HepG2 (cell line): ENCODE measurements at regions not wholly inside any gene's neighbourhood (a gene's known extent, or its start where the extent isn't known, plus 50 kb on each side); places are given as distances from the start of the nearest gene placed in this dataset.
A peak's percentile ranks its signal among the peaks of the same experiment; 100 is the strongest.

Source experiments
- ATAC-seq: fragments of 200-7000 bp; cut with Tn5 transposase; 3 replicates; pipeline ENCODE4 v1.9.1; 2020; ENCODE audit warnings: mild to moderate bottlenecking, moderate library complexity
- BruUV-seq: library from RNA; stranded (reverse); fragments of 400-500 nt; replicated peaks from 2 replicates; lab custom pipeline; 2021; lab: Mats Ljungman, UMichigan
- CTCF ChIA-PET: fragments of 300-600 bp; formaldehyde crosslinking; extraction: SDS; loops from one replicate; lab custom pipeline; 2021; ENCODE audit warnings: low total read pairs, inconsistent platforms, low intra/inter-chr PET ratio; lab: Yijun Ruan, JAX
- POLR2A ChIA-PET: fragments of 350-600 bp; sonication (Branson Sonifier 250); formaldehyde crosslinking; loops from one replicate; lab custom pipeline; 2020; ENCODE audit warnings: antibody characterized with exemption, inconsistent platforms; lab: Yijun Ruan, JAX
- DNase-seq: peaks from one replicate; pipeline ENCODE4 v3.0.0-alpha.2; 2015; ENCODE audit warnings: low spot score
- FAIRE-seq: peaks from 3 replicates; lab custom pipeline; 2011; peaks lifted over from hg19 to GRCh38; lab: Jason Lieb, UNC
- H2AFZ ChIP-seq: one replicate; pipeline ENCODE4 v1.6.1; 2011; ENCODE audit warnings: low read length, inconsistent platforms
- H3K27ac ChIP-seq: fragments of 300-600 bp; 3 replicates; pipeline ENCODE4 v1.8.0; 2011; ENCODE audit warnings: mixed run types, mild to moderate bottlenecking, mixed read lengths, low read length, inconsistent platforms; ENCODE audit not compliant: insufficient read depth; ENCODE audit errors: extremely low read length
- H3K27me3 ChIP-seq, 2 experiments: fragments of 200-600 bp in 1 of 2; 2 replicates in 1 of 2; 3 replicates in 1 of 2; pipeline versions ENCODE4 v1.6.0 to v1.8.0; 2011; ENCODE audit warnings: low read length in 2 of 2, mild to moderate bottlenecking in 2 of 2, moderate library complexity in 2 of 2, inconsistent platforms in 1 of 2; ENCODE audit not compliant: insufficient read depth in 2 of 2, control insufficient read depth in 1 of 2
- H3K36me3 ChIP-seq, 2 experiments: fragments of 200-600 bp in 1 of 2; replicated peaks in 1 of 2; 2 replicates in 1 of 2; 3 replicates in 1 of 2; pipeline versions ENCODE4 v1.5.1 to v1.8.0; 2011; ENCODE audit warnings: low read length in 2 of 2, inconsistent platforms in 1 of 2; ENCODE audit not compliant: insufficient read depth in 2 of 2, control insufficient read depth in 1 of 2
- H3K4me1 ChIP-seq: 2 replicates; pipeline ENCODE4 v1.5.1; 2012; ENCODE audit warnings: low read length, inconsistent platforms; ENCODE audit not compliant: insufficient read depth
- H3K4me2 ChIP-seq: 2 replicates; pipeline ENCODE4 v1.6.0; 2011; ENCODE audit warnings: low read depth, low read length, inconsistent platforms
- H3K4me3 ChIP-seq, 3 experiments: fragments of 200-600 bp in 1 of 3; sonication (generic), shearing (Covaris generic) in 1 of 3; replicated peaks in 1 of 3; 2 replicates each; pipeline ENCODE4 v1.5.1; 2011 to 2016; ENCODE audit warnings: low read length in 3 of 3, inconsistent platforms in 2 of 3, low read depth in 2 of 3, mild to moderate bottlenecking in 2 of 3, control low read depth in 1 of 3, mixed read lengths in 1 of 3; ENCODE audit not compliant: insufficient read depth in 1 of 3
- H3K79me2 ChIP-seq: one replicate; pipeline ENCODE4 v1.6.1; 2011; ENCODE audit warnings: low read length, inconsistent platforms; ENCODE audit not compliant: insufficient read depth
- H3K9ac ChIP-seq: 2 replicates; pipeline ENCODE4 v1.6.0; 2011; ENCODE audit warnings: mild to moderate bottlenecking, low read depth, low read length, inconsistent platforms; ENCODE audit not compliant: insufficient read depth
- H3K9me3 ChIP-seq: 2 replicates; pipeline ENCODE4 v1.5.1; 2012; ENCODE audit warnings: mild to moderate bottlenecking, low read length
- H4K20me1 ChIP-seq: 2 replicates; pipeline ENCODE4 v1.6.0; 2011; ENCODE audit warnings: inconsistent platforms, mild to moderate bottlenecking, low read length, moderate library complexity; ENCODE audit not compliant: insufficient read depth
- EP300 ChIP-seq, 3 experiments: sonication (generic) in 1 of 3; formaldehyde crosslinking in 1 of 3; IDR thresholded peaks; 2 replicates each; pipeline versions ENCODE4 v1.5.1 to v1.6.1; 2011 to 2020; ENCODE audit warnings: low read depth in 2 of 3, low read length in 2 of 3, borderline replicate concordance in 1 of 3, improper control_type of control experiment in 1 of 3, mild to moderate bottlenecking in 1 of 3, missing genetic modification reagents in 1 of 3, moderate library complexity in 1 of 3
- FOSL1 ChIP-seq: sonication (generic); formaldehyde crosslinking; IDR thresholded peaks from 2 replicates; pipeline ENCODE4 v1.9.0; 2021; ENCODE audit warnings: missing genetic modification reagents, borderline replicate concordance
- FOXA3 ChIP-seq: IDR thresholded peaks from 2 replicates; pipeline ENCODE4 v1.6.1; 2016; ENCODE audit warnings: missing genetic modification reagents, missing compliant biosample characterization
- MAFK ChIP-seq, 2 experiments: IDR thresholded peaks in 1 of 2; conservative IDR thresholded peaks in 1 of 2; 2 replicates each; pipeline ENCODE4 v1.6.1; 2011; ENCODE audit warnings: improper control_type of control experiment in 2 of 2, low read length in 2 of 2
- RBAK ChIP-seq: sonication (generic); formaldehyde crosslinking; IDR thresholded peaks from 2 replicates; pipeline ENCODE4 v1.5.1; 2020; ENCODE audit warnings: mild to moderate bottlenecking, missing genetic modification reagents
- RFXAP ChIP-seq: sonication (generic); formaldehyde crosslinking; IDR thresholded peaks from 2 replicates; pipeline ENCODE4 v1.4.0; 2020; ENCODE audit warnings: missing genetic modification reagents, borderline replicate concordance
- WGBS: methylation state at CpG from one replicate; pipeline ENCODE4 v1.1.6; 2017; ENCODE audit warnings: low lambda C conversion rate; 5-methylcytosine and 5-hydroxymethylcytosine counted together
- in situ Hi-C: cut with HindIII; loops from 2 replicates; pipeline ENCODE4 v1.10.0; 2017; ENCODE audit warnings: low pct_unique_long_range_greater_than_20kb; ENCODE audit not compliant: extremely low pct_ligation_motif_present
- intact Hi-C: fragments of 100-400 bp; cut with micrococcal nuclease; formaldehyde crosslinking; loops from one replicate; pipeline ENCODE4 v1.10.0; 2022; ENCODE audit not compliant: unreplicated experiment
- TF ChIP-seq, protein P1 (sequence below): sonication (generic); formaldehyde crosslinking; IDR thresholded peaks from 2 replicates; pipeline ENCODE4 v1.5.0; 2020; ENCODE audit warnings: missing genetic modification reagents
- TF ChIP-seq, protein P2 (sequence below): sonication (generic); formaldehyde crosslinking; IDR thresholded peaks from 2 replicates; pipeline ENCODE4 v1.9.0; 2021; ENCODE audit warnings: missing genetic modification reagents, borderline replicate concordance
- TF ChIP-seq, protein P3 (sequence below): sonication (generic); formaldehyde crosslinking; IDR thresholded peaks from 2 replicates; pipeline ENCODE4 v1.4.0; 2020; ENCODE audit warnings: missing genetic modification reagents, borderline replicate concordance

DNA sequence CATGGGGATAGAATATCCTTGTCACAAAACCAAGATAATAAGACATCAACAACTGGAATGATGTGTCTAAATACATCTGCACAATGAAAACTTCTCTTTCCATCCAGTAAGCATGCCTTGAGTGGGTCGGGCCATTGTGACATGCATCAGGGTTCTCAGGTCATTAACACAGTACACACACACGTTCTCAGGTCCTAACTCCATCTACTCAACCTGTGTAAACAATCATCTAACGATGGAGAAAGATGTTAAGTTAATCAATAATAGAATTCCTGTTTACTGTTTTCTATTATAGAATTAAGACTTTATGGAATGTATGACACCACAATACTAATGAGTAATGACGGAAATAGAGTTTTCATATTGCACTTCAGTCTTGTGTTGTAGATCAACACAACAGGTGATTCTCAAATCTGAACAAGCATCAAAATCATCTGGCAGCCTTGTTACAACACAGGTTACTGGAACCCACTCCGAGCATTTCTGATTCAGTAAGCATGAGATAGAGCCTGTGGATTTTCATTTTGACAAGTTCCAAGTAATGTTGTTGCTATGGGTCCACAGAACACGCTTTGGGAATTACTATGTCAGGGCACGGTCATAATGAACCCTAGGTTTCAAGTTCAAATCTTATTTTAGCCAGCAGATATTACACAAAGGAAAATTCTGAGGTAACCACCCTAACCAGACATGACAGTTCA lies 315.8 kb upstream of the TEX13C start (continued):
- TF ChIP-seq FOSL1 (CRISPR knock-in tag) (no peak), RFXAP (CRISPR knock-in tag) (no peak)
- TF ChIP-seq, protein P1, sequence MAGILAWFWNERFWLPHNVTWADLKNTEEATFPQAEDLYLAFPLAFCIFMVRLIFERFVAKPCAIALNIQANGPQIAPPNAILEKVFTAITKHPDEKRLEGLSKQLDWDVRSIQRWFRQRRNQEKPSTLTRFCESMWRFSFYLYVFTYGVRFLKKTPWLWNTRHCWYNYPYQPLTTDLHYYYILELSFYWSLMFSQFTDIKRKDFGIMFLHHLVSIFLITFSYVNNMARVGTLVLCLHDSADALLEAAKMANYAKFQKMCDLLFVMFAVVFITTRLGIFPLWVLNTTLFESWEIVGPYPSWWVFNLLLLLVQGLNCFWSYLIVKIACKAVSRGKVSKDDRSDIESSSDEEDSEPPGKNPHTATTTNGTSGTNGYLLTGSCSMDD: no peak
- TF ChIP-seq, protein P2, sequence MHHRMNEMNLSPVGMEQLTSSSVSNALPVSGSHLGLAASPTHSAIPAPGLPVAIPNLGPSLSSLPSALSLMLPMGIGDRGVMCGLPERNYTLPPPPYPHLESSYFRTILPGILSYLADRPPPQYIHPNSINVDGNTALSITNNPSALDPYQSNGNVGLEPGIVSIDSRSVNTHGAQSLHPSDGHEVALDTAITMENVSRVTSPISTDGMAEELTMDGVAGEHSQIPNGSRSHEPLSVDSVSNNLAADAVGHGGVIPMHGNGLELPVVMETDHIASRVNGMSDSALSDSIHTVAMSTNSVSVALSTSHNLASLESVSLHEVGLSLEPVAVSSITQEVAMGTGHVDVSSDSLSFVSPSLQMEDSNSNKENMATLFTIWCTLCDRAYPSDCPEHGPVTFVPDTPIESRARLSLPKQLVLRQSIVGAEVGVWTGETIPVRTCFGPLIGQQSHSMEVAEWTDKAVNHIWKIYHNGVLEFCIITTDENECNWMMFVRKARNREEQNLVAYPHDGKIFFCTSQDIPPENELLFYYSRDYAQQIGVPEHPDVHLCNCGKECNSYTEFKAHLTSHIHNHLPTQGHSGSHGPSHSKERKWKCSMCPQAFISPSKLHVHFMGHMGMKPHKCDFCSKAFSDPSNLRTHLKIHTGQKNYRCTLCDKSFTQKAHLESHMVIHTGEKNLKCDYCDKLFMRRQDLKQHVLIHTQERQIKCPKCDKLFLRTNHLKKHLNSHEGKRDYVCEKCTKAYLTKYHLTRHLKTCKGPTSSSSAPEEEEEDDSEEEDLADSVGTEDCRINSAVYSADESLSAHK (CRISPR knock-in tag): no peak
- TF ChIP-seq, protein P3, sequence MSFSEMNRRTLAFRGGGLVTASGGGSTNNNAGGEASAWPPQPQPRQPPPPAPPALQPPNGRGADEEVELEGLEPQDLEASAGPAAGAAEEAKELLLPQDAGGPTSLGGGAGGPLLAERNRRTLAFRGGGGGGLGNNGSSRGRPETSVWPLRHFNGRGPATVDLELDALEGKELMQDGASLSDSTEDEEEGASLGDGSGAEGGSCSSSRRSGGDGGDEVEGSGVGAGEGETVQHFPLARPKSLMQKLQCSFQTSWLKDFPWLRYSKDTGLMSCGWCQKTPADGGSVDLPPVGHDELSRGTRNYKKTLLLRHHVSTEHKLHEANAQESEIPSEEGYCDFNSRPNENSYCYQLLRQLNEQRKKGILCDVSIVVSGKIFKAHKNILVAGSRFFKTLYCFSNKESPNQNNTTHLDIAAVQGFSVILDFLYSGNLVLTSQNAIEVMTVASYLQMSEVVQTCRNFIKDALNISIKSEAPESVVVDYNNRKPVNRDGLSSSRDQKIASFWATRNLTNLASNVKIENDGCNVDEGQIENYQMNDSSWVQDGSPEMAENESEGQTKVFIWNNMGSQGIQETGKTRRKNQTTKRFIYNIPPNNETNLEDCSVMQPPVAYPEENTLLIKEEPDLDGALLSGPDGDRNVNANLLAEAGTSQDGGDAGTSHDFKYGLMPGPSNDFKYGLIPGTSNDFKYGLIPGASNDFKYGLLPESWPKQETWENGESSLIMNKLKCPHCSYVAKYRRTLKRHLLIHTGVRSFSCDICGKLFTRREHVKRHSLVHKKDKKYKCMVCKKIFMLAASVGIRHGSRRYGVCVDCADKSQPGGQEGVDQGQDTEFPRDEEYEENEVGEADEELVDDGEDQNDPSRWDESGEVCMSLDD (CRISPR knock-in tag): no peak
- TF ChIP-seq, all 625 proteins: peak for 0

DNA sequence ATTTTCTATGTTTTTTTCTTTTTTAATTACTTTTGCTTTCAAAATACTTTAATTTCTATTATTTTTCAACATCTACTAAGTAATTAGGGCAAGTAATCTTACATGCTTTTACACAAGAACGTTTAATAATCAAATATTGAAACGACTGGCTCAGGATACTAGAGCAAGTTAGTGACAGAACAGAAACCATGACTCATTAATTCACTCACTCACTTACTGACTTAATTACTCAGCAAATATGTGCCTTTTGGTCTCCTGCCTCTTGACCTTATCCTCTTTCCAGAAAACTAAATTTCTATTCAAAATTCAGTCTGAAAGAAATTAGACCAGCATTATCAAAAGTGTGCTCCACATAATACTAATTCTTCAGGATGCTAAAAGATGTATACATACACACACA lies 314.9 kb upstream of the TEX13C start:
- H2AFZ ChIP-seq: no peak overlapping the region
- intact Hi-C loops (no loop called here), in situ Hi-C loops (no loop called here)
- no peaks in the 10 kb centered on the region for H3K27me3 ChIP-seq
- H3K9me3 ChIP-seq: no peaks in the 10 kb centered on the region
- H3K9ac ChIP-seq: no peak overlapping the region
- H3K36me3 ChIP-seq: no peaks in the 10 kb centered on the region
- ChIA-PET POLR2A (no interaction called here), CTCF (no interaction called here)
- no peak overlapping the region for H3K4me3 ChIP-seq
- H3K27ac ChIP-seq: no peak overlapping the region
- no peak overlapping the region for H3K4me2 ChIP-seq
- no TSS peak for BruUV-seq
- TF ChIP-seq EP300 (IDR thresholded peaks at IDR 0.05; ENCODE audit: low read depth in 2 of 2, low read length in 2 of 2) (no peak), EP300 (CRISPR knock-in tag; IDR thresholded peaks at IDR 0.05; ENCODE audit: borderline replicate concordance) (no peak), RBAK (CRISPR knock-in tag) (no peak), FOXA3 (CRISPR knock-in tag) (no peak), MAFK (conservative IDR thresholded peaks at IDR 0.05 in 1 of 2, IDR thresholded peaks at IDR 0.05 in 1 of 2; ENCODE audit: low read length in 2 of 2) (peak in 1 of 2 experiments; percentile 15; a peak in 1 of 4 replicates)
- no peak for DNase-seq
- no peaks in the 10 kb centered on the region for H4K20me1 ChIP-seq
- H3K4me1 ChIP-seq: no peaks in the 10 kb centered on the region
- no peak for ATAC-seq
- WGBS: 0% methylated on average over 2 of the region's 2 CpGs
- FAIRE-seq: no peak
- no peaks in the 10 kb centered on the region for H3K79me2 ChIP-seq
